HepG2 (cell line): ENCODE measurements at regions not wholly inside any gene's neighbourhood (a gene's known extent, or its start where the extent isn't known, plus 50 kb on each side); places are given as distances from the start of the nearest gene placed in this dataset.

Experiments
- ARID5B ChIP-seq: IDR thresholded peaks from 2 replicates; pipeline ENCODE4 v1.4.0; 2020; ENCODE audit warnings: mild to moderate bottlenecking, missing genetic modification reagents
- GABPB1 ChIP-seq: IDR thresholded peaks from 2 replicates; pipeline ENCODE4 v1.6.1; 2016; ENCODE audit warnings: mild to moderate bottlenecking, missing genetic modification reagents, moderate library complexity, missing compliant biosample characterization
- HIC2 ChIP-seq: sonication (generic); formaldehyde crosslinking; IDR thresholded peaks from 2 replicates; pipeline ENCODE4 v1.9.0; 2022; ENCODE audit warnings: low read depth, missing genetic modification reagents
- MIER3 ChIP-seq: IDR thresholded peaks from 2 replicates; pipeline ENCODE4 v1.6.1; 2016; ENCODE audit warnings: missing compliant biosample characterization, borderline replicate concordance
- MYC ChIP-seq: sonication (generic); formaldehyde crosslinking; IDR thresholded peaks from 2 replicates; pipeline ENCODE4 v1.9.0; 2021; ENCODE audit warnings: missing genetic modification reagents, borderline replicate concordance
- NR2F1 ChIP-seq, 2 experiments: fragments of 450-650 bp in 1 of 2; formaldehyde crosslinking in 1 of 2; IDR thresholded peaks; 2 replicates each; pipeline versions ENCODE4 v1.5.0 to v1.6.1; 2016 to 2020; ENCODE audit warnings: mild to moderate bottlenecking in 1 of 2, missing compliant biosample characterization in 1 of 2, missing genetic modification reagents in 1 of 2, moderate library complexity in 1 of 2
- NR2F6 ChIP-seq, 2 experiments: IDR thresholded peaks; 2 replicates each; pipeline ENCODE4 v1.6.1; 2016; ENCODE audit warnings: antibody characterized with exemption in 1 of 2, mild to moderate bottlenecking in 1 of 2
- SOX5 ChIP-seq: IDR thresholded peaks from 2 replicates; pipeline ENCODE4 v1.6.1; 2016; ENCODE audit warnings: borderline replicate concordance
- SRSF9 ChIP-seq: fragments of 200-400 bp; formaldehyde crosslinking; IDR thresholded peaks from 2 replicates; pipeline ENCODE4 v1.6.1; 2018; ENCODE audit warnings: borderline replicate concordance, mild to moderate bottlenecking, low read depth, low read length; ENCODE audit not compliant: insufficient read depth, poor library complexity, severe bottlenecking
- TBX2 ChIP-seq: sonication (generic); formaldehyde crosslinking; IDR thresholded peaks from 2 replicates; pipeline ENCODE4 v1.5.0; 2020; ENCODE audit warnings: missing genetic modification reagents, mild to moderate bottlenecking, borderline replicate concordance
- ZBTB2 ChIP-seq: sonication (generic); formaldehyde crosslinking; IDR thresholded peaks from 2 replicates; pipeline ENCODE4 v1.8.0; 2022; ENCODE audit warnings: low read depth, missing genetic modification reagents
- ZBTB8A ChIP-seq: sonication (generic); formaldehyde crosslinking; IDR thresholded peaks from 2 replicates; pipeline ENCODE4 v1.4.0; 2020; ENCODE audit warnings: mild to moderate bottlenecking, low read depth, missing genetic modification reagents, borderline replicate concordance
- ZFY ChIP-seq: sonication (generic); formaldehyde crosslinking; IDR thresholded peaks from 2 replicates; pipeline ENCODE4 v1.4.0; 2020; ENCODE audit warnings: missing genetic modification reagents
- ZNF446 ChIP-seq: sonication (generic); formaldehyde crosslinking; IDR thresholded peaks from 2 replicates; pipeline ENCODE4 v1.5.0; 2020; ENCODE audit warnings: mild to moderate bottlenecking, missing genetic modification reagents
- ZNF589 ChIP-seq: sonication (generic); formaldehyde crosslinking; conservative IDR thresholded peaks from 2 replicates; pipeline ENCODE4 v1.8.0; 2022; ENCODE audit warnings: mild to moderate bottlenecking, moderate library complexity, missing genetic modification reagents
- ZNF775 ChIP-seq: sonication (generic); formaldehyde crosslinking; IDR thresholded peaks from 2 replicates; pipeline ENCODE4 v1.4.0; 2020; ENCODE audit warnings: missing genetic modification reagents, mild to moderate bottlenecking, moderate library complexity, borderline replicate concordance
- ZNF792 ChIP-seq: IDR thresholded peaks from 2 replicates; pipeline ENCODE4 v1.6.1; 2016
- ZZZ3 ChIP-seq: sonication (generic); formaldehyde crosslinking; IDR thresholded peaks from 2 replicates; pipeline ENCODE4 v1.4.0; 2020; ENCODE audit warnings: missing genetic modification reagents, mild to moderate bottlenecking, borderline replicate concordance

GRCh38 chrX:39973810-39974209 lies 123.9 kb downstream of the BCOR start (continued):
- TF ChIP-seq ZBTB2 (no peak), SRSF9 (no peak), MIER3 (CRISPR knock-in tag) (no peak), TBX2 (CRISPR knock-in tag) (peak; percentile 24; the same call in 1 of the 2 replicates), GABPB1 (0 out of 2 replicates have a peak, but pooled peaks have one; percentile 14), ZZZ3 (CRISPR knock-in tag) (no peak), ZNF589 (CRISPR knock-in tag) (no peak), ZNF775 (CRISPR knock-in tag) (no peak), ZNF446 (CRISPR knock-in tag) (no peak), ZBTB8A (CRISPR knock-in tag) (no peak), ZFY (no peak), MYC (CRISPR knock-in tag) (no peak), NR2F1 (CRISPR knock-in tag; IDR thresholded peaks at IDR 0.05) (0 out of 4 replicates have a peak, but pooled peaks of 1 of the 2 experiments have one; percentile 18), ARID5B (peak; percentile 66), HIC2 (CRISPR knock-in tag) (no peak), SOX5 (CRISPR knock-in tag) (peak; percentile 67), NR2F6 (IDR thresholded peaks at IDR 0.05) (peak; percentile 40; the same call in 1 of the 2 replicates), NR2F6 (CRISPR knock-in tag; IDR thresholded peaks at IDR 0.05) (peak; percentile 68; the same call in 1 of the 2 replicates), ZNF792 (no peak)
